K562 (cell line): ENCODE measurements at regions not wholly inside any gene's neighbourhood (a gene's known extent, or its start where the extent isn't known, plus 50 kb on each side); places are given as distances from the start of the nearest gene placed in this dataset.

Experiments
- ATAC-seq: fragments of 200-7000 bp; cut with Tn5 transposase; 3 replicates; pipeline ENCODE4 v1.9.1; 2020; ENCODE audit warnings: moderate library complexity
- BruUV-seq: library from RNA; stranded (reverse); fragments of 400-500 nt; replicated peaks from 2 replicates; lab custom pipeline; 2021; lab: Mats Ljungman, UMichigan
- CTCF ChIA-PET: fragments of 300-600 bp; formaldehyde crosslinking; extraction: SDS; loops from one replicate; lab custom pipeline; 2021; ENCODE audit warnings: low intra/inter-chr PET ratio; lab: Yijun Ruan, JAX
- POLR2A ChIA-PET: fragments of 300-600, 350-650 bp; sonication (Branson Sonifier 250); formaldehyde crosslinking; extraction: SDS; loops from one replicate; lab custom pipeline; 2021; ENCODE audit warnings: antibody characterized with exemption, inconsistent platforms; lab: Yijun Ruan, JAX
- DNase-seq, 4 experiments: peaks; one replicate each; pipeline versions ENCODE4 v3.0.0 to v3.0.0-alpha.2; 2011 to 2018; ENCODE audit warnings: low spot score in 3 of 4, mixed read lengths in 3 of 4; ENCODE audit errors: extremely low read depth in 1 of 4
- FAIRE-seq: peaks from 2 replicates; lab custom pipeline; 2011; peaks lifted over from hg19 to GRCh38; lab: Jason Lieb, UNC
- H2AFZ ChIP-seq: 2 replicates; pipeline ENCODE4 v1.6.0; 2011; ENCODE audit warnings: low read depth, low read length, control low read depth, inconsistent platforms
- H3K27ac ChIP-seq: fragments of 200-600 bp; 3 replicates; pipeline ENCODE4 v1.8.0; 2011; ENCODE audit warnings: low read depth, mild to moderate bottlenecking, control low read depth, inconsistent platforms, low read length, moderate library complexity, mixed read lengths; ENCODE audit errors: extremely low read depth
- H3K27me3 ChIP-seq, 2 experiments: fragments of 300-600 bp in 1 of 2; 2 replicates in 1 of 2; 3 replicates in 1 of 2; pipeline versions ENCODE4 v1.6.0 to v1.8.0; 2011; ENCODE audit warnings: inconsistent platforms in 2 of 2, low read length in 2 of 2, mild to moderate bottlenecking in 1 of 2, mixed read lengths in 1 of 2, moderate library complexity in 1 of 2; ENCODE audit not compliant: control insufficient read depth in 2 of 2, insufficient read depth in 2 of 2
- H3K36me3 ChIP-seq: fragments of 300-600 bp; 3 replicates; pipeline ENCODE4 v1.8.0; 2011; ENCODE audit warnings: mild to moderate bottlenecking, low read length, inconsistent platforms; ENCODE audit not compliant: control insufficient read depth, insufficient read depth
- H3K4me1 ChIP-seq, 2 experiments: fragments of 200-600 bp in 1 of 2; replicated peaks in 1 of 2; 2 replicates in 1 of 2; 3 replicates in 1 of 2; pipeline versions ENCODE4 v1.5.1 to v1.8.0; 2011; ENCODE audit warnings: inconsistent platforms in 2 of 2, low read length in 2 of 2, mild to moderate bottlenecking in 1 of 2, mixed read lengths in 1 of 2, moderate library complexity in 1 of 2; ENCODE audit not compliant: control insufficient read depth in 2 of 2, insufficient read depth in 2 of 2
- H3K4me2 ChIP-seq: 2 replicates; pipeline ENCODE4 v1.6.1; 2011; ENCODE audit warnings: low read length, control low read depth, inconsistent platforms, mixed read lengths; ENCODE audit not compliant: insufficient read depth
- H3K4me3 ChIP-seq: fragments of 200-600 bp; sonication (generic), shearing (Covaris generic); 2 replicates; pipeline ENCODE4 v1.5.1; 2016; ENCODE audit warnings: control low read depth, inconsistent platforms
- H3K79me2 ChIP-seq: fragments of 200-600 bp; 3 replicates; pipeline ENCODE4 v1.8.0; 2011; ENCODE audit warnings: low read length, inconsistent platforms; ENCODE audit not compliant: control insufficient read depth, insufficient read depth
- H3K9ac ChIP-seq, 2 experiments: 2 replicates each; pipeline versions ENCODE4 v1.6.0 to v1.6.1; 2011; ENCODE audit warnings: low read depth in 2 of 2, low read length in 2 of 2, control low read depth in 1 of 2, inconsistent platforms in 1 of 2, mild to moderate bottlenecking in 1 of 2, mixed read lengths in 1 of 2; ENCODE audit not compliant: insufficient read depth in 1 of 2
- H3K9me1 ChIP-seq: one replicate; pipeline ENCODE4 v1.6.0; 2011; ENCODE audit warnings: inconsistent platforms, mild to moderate bottlenecking, low read length, moderate library complexity; ENCODE audit not compliant: control insufficient read depth, insufficient read depth
- H3K9me3 ChIP-seq: replicated peaks from 2 replicates; pipeline ENCODE4 v1.5.1; 2011; ENCODE audit warnings: low read depth, low read length, inconsistent platforms; ENCODE audit not compliant: control insufficient read depth, insufficient read depth
- H4K20me1 ChIP-seq: replicated peaks from 2 replicates; pipeline ENCODE4 v1.6.1; 2011; ENCODE audit warnings: low read length, inconsistent platforms, mixed read lengths; ENCODE audit not compliant: control insufficient read depth, insufficient read depth
- ARID1B ChIP-seq: fragments of 450-650 bp; IDR thresholded peaks from 2 replicates; pipeline ENCODE4 v1.6.1; 2016; ENCODE audit warnings: antibody characterized with exemption, mild to moderate bottlenecking, inconsistent platforms
- CREB1 ChIP-seq, 2 experiments: sonication (generic) in 1 of 2; formaldehyde crosslinking in 1 of 2; IDR thresholded peaks; 2 replicates each; pipeline versions ENCODE4 v1.6.1 to v1.8.0; 2012 to 2022; ENCODE audit warnings: inconsistent platforms in 1 of 2, mild to moderate bottlenecking in 1 of 2, missing genetic modification reagents in 1 of 2, moderate library complexity in 1 of 2
- ESRRA ChIP-seq: fragments of 450-650 bp; IDR thresholded peaks from 2 replicates; pipeline ENCODE4 v1.6.1; 2014; ENCODE audit warnings: low read depth, mild to moderate bottlenecking, moderate library complexity, borderline replicate concordance
- FOXA3 ChIP-seq, 2 experiments: fragments of 450-650 bp in 1 of 2; sonication (generic) in 1 of 2; formaldehyde crosslinking; IDR thresholded peaks in 1 of 2; conservative IDR thresholded peaks in 1 of 2; 2 replicates each; pipeline versions ENCODE4 v1.4.0 to v1.8.0; 2020 to 2022; ENCODE audit warnings: mild to moderate bottlenecking in 2 of 2, missing genetic modification reagents in 1 of 2
- NFIC ChIP-seq: fragments of 450-650 bp; IDR thresholded peaks from 2 replicates; pipeline ENCODE4 v1.6.1; 2017; ENCODE audit warnings: mild to moderate bottlenecking, inconsistent platforms
- PCBP2 ChIP-seq: fragments of 200-400 bp; formaldehyde crosslinking; IDR thresholded peaks from 2 replicates; pipeline ENCODE4 v1.6.1; 2018; ENCODE audit warnings: low read length, low read depth, mild to moderate bottlenecking, moderate library complexity; ENCODE audit not compliant: poor library complexity, severe bottlenecking
- SAP30 ChIP-seq: fragments of 200-600 bp; sonication (generic); IDR thresholded peaks from 2 replicates; pipeline ENCODE4 v1.6.1; 2012; ENCODE audit warnings: borderline replicate concordance, low read depth, mild to moderate bottlenecking, moderate library complexity, low read length, control low read depth, inconsistent platforms; ENCODE audit not compliant: insufficient read depth, poor library complexity, severe bottlenecking
- SMC3 ChIP-seq: conservative IDR thresholded peaks from 2 replicates; pipeline ENCODE4 v1.6.1; 2011; ENCODE audit warnings: low read depth, low read length, improper control_type of control experiment; ENCODE audit not compliant: insufficient read depth
- TAL1 ChIP-seq: fragments of 450-650 bp; IDR thresholded peaks from 2 replicates; pipeline ENCODE4 v1.6.1; 2016; ENCODE audit warnings: mild to moderate bottlenecking
- ZNF766 ChIP-seq: fragments of 200-800 bp; sonication (Bioruptor generic); conservative IDR thresholded peaks from 2 replicates; pipeline ENCODE4 v1.6.1; 2016; ENCODE audit warnings: missing genetic modification characterization, missing compliant biosample characterization
- WGBS: fragments of 100-300 bp; shearing (Covaris generic); methylation state at CpG from one replicate; pipeline ENCODE4 v1.1.6; 2016; ENCODE audit warnings: low coverage, mixed read lengths; ENCODE audit not compliant: insufficient coverage; ENCODE audit errors: missing lambda C conversion rate; 5-methylcytosine and 5-hydroxymethylcytosine counted together
- in situ Hi-C: fragments of 300-500 bp; cut with MboI; formaldehyde crosslinking; loops from 4 replicates; pipeline ENCODE4 v1.15.0; 2018; ENCODE audit warnings: inconsistent platforms, mixed read lengths
- intact Hi-C: fragments of 100-400 bp; cut with micrococcal nuclease; formaldehyde crosslinking; loops from 2 replicates; pipeline ENCODE4 v1.14.2; 2022
- TF ChIP-seq, protein P1 (sequence below): IDR thresholded peaks from 3 replicates; pipeline ENCODE4 v1.6.1; 2011; ENCODE audit warnings: borderline replicate concordance, mild to moderate bottlenecking; ENCODE audit not compliant: insufficient read length, insufficient read depth
- TF ChIP-seq, protein P2 (sequence below), 2 experiments: fragments of 250-450 bp in 1 of 2; fragments of 450-650 bp in 1 of 2; sonication (Bioruptor Pico) in 1 of 2; IDR thresholded peaks; 2 replicates each; pipeline versions ENCODE4 v1.6.1 to v1.8.0; 2016 to 2021; ENCODE audit warnings: mild to moderate bottlenecking in 2 of 2, moderate library complexity in 2 of 2, missing compliant biosample characterization in 1 of 2, missing genetic modification characterization in 1 of 2

DNA sequence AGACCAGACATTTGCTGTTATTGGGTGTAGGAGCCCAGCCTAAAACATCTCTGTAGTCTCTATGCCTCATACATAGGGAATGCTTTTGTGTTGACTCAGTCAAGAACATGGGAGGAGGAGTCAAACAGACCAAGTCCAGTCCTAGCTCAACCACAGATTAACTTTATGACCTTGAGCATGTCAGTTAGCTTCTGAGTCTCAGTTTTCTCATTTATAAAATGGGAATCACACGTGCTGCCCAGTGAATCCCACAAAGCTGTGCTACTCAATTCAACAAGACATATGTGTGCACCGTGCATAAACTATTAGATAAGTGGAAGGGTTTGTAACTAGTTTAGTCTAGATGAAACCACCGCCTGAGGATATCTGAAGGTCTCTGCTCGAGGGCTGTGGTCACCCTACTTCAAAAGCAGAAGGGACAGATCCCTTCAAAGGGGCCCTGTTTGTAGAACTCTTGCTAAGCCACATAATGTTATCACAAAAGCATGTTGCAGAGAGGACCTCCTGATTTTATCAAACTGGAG, 109.5 kb upstream of the NFIA start (continued):
- no peak for TF ChIP-seq ARID1B
- TF ChIP-seq ESRRA: peak; percentile 98
- no peak for TF ChIP-seq CREB1 (IDR thresholded peaks at IDR 0.05)
- TF ChIP-seq CREB1 (CRISPR knock-in tag; IDR thresholded peaks at IDR 0.05): no peak
- 0 out of 2 replicates have a peak, but pooled peaks have one; percentile 16 for TF ChIP-seq TAL1
- no peak for TF ChIP-seq NFIC

DNA sequence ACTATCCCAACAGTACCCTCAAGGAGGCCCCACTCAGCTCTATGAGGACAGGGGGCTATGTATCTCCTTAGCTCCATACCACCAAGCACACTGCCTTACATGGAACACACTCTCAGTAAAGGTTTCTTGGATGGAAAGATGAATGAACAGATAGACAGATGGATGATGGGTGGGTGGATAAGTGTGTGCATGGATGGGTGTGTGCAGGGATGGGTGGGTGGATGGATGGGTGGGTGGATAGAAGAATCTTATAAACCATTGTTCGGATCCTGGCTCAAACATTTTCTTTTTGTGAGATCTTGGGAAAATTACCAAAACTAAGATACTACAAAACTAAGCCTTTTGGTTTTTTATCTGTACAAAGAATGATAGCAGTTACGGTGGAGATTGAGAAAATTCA, 111.0 kb upstream of the NFIA start:
- no peaks in the 10 kb centered on the region for H3K79me2 ChIP-seq
- no peak for FAIRE-seq
- intact Hi-C loops: loop anchor here (2.0 to 10.0 kb wide), 6 partner anchors 113 to 999 kb away; partner anchors contain the start of genes NFIA and TM2D1
- in situ Hi-C loops: loop anchor here (10.0 kb wide), 3 partner anchors 473 to 873 kb away; no protein-coding TSS in a partner anchor
- no peak for ATAC-seq
- POLR2A ChIA-PET: interaction anchor here (0.5 kb wide), 1 partner anchor 22 kb away, joined by 3 read pairs; no protein-coding TSS in a partner anchor
- H3K9ac ChIP-seq: no peak overlapping the region
- peaks cover 3 to 22% of the 10 kb centered on the region in 2 experiments; a peak in 4 of 5 replicates for H3K4me1 ChIP-seq
- no peak overlapping the region for H3K27ac ChIP-seq
- H3K4me2 ChIP-seq: no peak overlapping the region
- H3K36me3 ChIP-seq: no peaks in the 10 kb centered on the region
- CTCF ChIA-PET: no interaction called here
- no peak for DNase-seq
- no peaks in the 10 kb centered on the region for H3K27me3 ChIP-seq
- 0 out of 2 replicates have a peak, but pooled peaks cover 3% of the 10 kb centered on the region for H3K9me3 ChIP-seq
- no peaks in the 10 kb centered on the region for H4K20me1 ChIP-seq
- H3K4me3 ChIP-seq: no peak overlapping the region
- H2AFZ ChIP-seq: no peak overlapping the region
- TF ChIP-seq SAP30: no peak
- TF ChIP-seq, protein P1, sequence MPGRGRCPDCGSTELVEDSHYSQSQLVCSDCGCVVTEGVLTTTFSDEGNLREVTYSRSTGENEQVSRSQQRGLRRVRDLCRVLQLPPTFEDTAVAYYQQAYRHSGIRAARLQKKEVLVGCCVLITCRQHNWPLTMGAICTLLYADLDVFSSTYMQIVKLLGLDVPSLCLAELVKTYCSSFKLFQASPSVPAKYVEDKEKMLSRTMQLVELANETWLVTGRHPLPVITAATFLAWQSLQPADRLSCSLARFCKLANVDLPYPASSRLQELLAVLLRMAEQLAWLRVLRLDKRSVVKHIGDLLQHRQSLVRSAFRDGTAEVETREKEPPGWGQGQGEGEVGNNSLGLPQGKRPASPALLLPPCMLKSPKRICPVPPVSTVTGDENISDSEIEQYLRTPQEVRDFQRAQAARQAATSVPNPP: no peak
- TF ChIP-seq FOXA3 (CRISPR knock-in tag; conservative IDR thresholded peaks at IDR 0.05 in 1 of 2, IDR thresholded peaks at IDR 0.05 in 1 of 2): no peak
- TF ChIP-seq PCBP2: no peak
- no peak for TF ChIP-seq ZNF766 (CRISPR knock-in tag)
- TF ChIP-seq, protein P2, sequence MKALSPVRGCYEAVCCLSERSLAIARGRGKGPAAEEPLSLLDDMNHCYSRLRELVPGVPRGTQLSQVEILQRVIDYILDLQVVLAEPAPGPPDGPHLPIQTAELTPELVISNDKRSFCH (CRISPR knock-in tag; IDR thresholded peaks at IDR 0.05): no peak
- TF ChIP-seq, protein P2 (tag; IDR thresholded peaks at IDR 0.05): no peak
- TF ChIP-seq SMC3: no peak
- TF ChIP-seq, all 486 proteins: peak for 0
- BruUV-seq: no TSS peak
- no peaks in the 10 kb centered on the region for H3K9me1 ChIP-seq
- WGBS: 56% methylated on average over 2 of the region's 2 CpGs
